GM20000 (cell line): ENCODE measurements at regions not wholly inside any gene's neighbourhood (a gene's known extent, or its start where the extent isn't known, plus 50 kb on each side); places are given as distances from the start of the nearest gene placed in this dataset.

ENCODE experiments used
- DNase-seq: peaks from one replicate; pipeline ENCODE4 v3.0.0; 2012; ENCODE audit warnings: low spot score
- TF ChIP-seq, protein P1 (sequence below): IDR thresholded peaks from 2 replicates; pipeline ENCODE4 v1.5.1; 2012; ENCODE audit warnings: mild to moderate bottlenecking, control low read depth; ENCODE audit errors: extremely low read depth, missing control alignments

DNA sequence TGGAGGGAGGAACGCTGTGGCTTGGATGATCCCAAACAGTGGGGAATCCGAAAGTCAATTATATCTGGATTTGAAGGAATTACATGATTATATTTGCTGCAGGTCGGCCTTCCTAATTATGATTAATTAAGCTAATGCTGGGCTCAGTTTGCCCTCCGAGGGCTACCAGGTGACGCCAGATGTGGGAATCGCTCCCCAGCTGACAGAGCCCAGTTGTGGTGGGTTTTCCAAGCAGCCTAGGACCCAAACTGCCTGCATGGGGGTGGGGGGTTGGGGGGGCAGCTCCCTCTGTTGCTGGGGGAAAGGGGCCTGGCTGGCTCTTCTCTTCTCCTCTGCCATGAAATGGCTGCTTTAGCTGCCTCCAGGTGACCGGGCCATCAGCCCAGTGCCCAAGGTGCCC is 147.6 kb upstream of the C1orf174 start:
- TF ChIP-seq, protein P1, sequence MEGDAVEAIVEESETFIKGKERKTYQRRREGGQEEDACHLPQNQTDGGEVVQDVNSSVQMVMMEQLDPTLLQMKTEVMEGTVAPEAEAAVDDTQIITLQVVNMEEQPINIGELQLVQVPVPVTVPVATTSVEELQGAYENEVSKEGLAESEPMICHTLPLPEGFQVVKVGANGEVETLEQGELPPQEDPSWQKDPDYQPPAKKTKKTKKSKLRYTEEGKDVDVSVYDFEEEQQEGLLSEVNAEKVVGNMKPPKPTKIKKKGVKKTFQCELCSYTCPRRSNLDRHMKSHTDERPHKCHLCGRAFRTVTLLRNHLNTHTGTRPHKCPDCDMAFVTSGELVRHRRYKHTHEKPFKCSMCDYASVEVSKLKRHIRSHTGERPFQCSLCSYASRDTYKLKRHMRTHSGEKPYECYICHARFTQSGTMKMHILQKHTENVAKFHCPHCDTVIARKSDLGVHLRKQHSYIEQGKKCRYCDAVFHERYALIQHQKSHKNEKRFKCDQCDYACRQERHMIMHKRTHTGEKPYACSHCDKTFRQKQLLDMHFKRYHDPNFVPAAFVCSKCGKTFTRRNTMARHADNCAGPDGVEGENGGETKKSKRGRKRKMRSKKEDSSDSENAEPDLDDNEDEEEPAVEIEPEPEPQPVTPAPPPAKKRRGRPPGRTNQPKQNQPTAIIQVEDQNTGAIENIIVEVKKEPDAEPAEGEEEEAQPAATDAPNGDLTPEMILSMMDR = no peak
- no peak for DNase-seq

DNA sequence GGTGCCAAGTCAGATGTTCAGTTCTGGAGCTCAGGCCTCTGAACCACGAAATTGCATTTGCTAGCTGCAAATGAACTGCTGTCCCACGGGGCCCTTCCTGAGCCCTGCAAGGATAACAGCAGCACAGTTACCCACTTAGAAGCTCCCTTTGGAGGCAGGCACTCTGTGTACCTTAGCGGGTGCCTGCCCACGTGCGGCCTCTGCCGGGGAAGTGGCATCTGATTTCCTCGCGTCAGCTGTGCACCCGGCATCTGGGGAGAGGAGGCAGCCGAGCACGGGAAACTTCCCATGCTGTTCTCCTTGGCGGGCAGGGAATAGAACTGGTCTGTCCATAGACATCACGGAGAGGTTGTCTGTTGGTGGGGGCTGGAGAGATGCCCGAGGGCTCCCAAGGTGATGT is 148.0 kb upstream of the C1orf174 start:
- DNase-seq = no peak
- TF ChIP-seq, protein P1 = no peak

DNA sequence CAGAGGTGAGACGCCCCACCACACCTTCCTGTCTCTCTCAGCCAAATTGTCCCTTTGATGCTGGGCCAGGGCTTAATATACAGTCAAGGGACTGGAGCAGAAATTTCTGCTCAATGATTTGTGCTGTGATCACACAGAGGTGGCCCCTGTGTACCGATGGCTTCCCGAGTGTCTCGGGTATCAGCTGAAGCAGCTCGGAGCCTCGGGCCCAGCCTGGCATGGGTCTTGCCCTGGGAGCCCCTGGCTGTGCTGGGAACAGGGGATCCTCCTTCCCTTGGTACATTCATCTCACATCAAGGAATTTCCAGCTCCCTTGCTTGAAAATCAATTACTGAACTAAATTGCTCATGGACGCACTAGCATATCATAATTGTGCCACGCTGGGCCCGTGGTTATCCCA is 148.8 kb upstream of the C1orf174 start:
- no peak for DNase-seq
- TF ChIP-seq, protein P1 = no peak

DNA sequence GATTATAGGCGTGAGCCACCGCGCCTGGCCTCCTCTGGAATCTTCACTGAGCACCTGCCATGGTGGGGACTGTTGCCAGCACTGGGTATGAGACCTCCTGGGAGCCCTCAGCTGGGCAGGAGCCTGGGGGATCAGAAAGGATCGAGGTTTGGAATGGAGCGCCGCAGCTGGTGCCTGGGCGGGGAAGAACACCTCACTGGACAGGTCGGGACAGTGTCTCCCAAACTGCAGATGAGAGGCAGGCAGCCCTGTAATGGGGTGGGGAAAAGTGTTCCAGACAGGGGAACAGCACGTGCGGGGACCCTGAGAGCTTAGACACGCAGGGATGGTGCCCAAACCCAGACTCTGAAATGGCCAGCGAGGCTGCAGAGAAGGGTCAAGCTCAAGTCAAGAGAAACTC is 150.9 kb upstream of the C1orf174 start:
- DNase-seq = no peak
- TF ChIP-seq, protein P1 = no peak

DNA sequence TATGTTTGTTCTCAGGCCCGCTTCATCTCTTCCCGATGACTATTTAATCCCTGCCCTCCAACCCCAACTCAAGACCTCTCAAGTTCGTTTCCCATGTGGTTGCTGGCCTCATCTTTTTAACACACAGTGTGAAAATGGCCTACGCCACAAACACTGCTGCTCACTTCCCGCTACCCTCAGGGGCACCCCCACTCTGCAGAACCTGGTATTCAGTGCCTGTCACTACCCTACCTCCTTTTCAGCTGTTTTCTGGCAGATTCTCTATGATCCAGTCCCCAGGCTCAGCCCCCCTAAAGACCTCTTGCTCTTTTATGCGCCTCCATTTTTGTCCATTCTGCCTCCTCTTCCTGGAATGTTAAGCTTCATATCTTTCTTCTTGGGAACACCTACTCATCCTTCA is 152.6 kb upstream of the C1orf174 start:
- TF ChIP-seq, protein P1 = no peak
- DNase-seq = no peak

DNA sequence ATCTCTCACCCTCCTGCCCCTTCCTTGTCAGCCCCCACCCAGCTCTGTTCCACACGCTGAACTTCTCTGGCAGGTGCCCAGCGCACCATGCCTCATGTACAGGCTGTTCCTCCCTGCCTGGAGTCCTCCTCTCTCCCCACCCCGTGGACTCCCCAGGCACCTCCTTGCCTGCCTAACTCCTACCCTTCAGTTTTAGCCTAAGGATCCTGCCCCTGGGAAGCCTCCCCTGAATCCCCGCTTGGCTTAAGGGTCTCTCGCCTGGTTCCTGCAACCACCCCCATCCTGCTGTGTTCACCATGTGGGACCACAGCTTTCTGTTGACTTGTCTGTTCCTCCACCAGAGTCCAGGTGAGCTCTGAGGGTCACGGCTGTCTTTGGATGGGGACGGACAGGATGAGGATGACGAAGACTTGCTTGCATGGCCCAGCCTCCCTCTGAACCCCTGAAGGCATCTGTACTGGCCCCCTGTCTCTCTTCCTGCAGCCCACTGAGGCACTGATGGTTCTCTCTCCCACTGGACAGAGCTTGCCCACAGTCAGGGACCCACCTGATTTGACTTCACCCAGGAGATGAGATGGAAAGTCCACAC is 153.2 kb upstream of the C1orf174 start:
- TF ChIP-seq, protein P1 = no peak
- DNase-seq = no peak

DNA sequence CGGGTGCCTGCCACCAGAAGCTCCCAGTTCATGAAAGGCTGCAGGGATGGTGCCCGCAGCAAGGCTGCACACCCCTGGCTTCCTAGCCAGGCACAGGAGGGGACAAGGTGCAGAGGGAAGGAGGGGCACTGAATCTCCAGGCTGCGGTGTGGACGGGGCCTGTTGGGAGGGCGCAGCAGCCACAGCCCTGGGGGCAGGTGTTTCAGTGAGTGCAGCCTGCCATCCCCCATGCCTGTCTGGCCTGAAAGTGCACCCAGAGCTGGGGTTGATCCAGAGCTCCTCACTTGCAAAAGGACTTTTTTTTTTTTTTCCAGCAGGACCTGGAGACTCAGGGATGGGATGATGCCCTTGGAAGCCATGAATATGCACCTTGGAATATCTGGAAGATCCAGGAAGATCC is 153.7 kb upstream of the C1orf174 start:
- TF ChIP-seq, protein P1 = no peak
- no peak for DNase-seq
